ENCODE measurements at regions not wholly inside any gene's neighbourhood (a gene's known extent, or its start where the extent isn't known, plus 50 kb on each side); places are given as distances from the start of the nearest gene placed in this dataset.

DNA sequence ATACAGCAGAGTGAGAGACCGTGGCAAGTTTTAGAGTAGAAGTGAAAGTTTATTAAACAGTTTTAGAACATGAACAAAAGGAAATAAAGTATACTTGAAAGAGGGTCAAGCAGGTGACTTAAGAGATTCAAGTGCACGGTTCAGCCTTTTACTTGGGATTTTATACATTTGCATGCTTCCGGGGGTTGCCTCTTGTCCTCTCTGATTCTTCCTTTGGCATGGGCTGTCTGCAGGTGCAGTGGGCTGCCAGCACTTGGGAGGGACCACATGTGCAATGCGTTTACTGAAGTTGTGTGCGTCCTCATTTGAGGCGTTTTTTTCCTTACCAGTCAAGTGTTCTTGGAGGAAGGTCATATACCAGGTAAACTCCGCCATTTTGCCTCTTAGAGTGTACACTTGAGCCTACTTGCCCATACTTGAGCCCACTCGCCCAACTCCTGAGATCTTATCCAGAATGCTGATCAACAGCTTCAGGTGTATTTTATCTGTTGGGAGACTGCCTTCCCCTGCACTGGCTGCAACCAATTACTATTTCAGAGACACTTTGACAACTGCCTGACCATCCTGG lies 195.2 kb downstream of the IRX5 start:
- no peak for DNase-seq

DNA sequence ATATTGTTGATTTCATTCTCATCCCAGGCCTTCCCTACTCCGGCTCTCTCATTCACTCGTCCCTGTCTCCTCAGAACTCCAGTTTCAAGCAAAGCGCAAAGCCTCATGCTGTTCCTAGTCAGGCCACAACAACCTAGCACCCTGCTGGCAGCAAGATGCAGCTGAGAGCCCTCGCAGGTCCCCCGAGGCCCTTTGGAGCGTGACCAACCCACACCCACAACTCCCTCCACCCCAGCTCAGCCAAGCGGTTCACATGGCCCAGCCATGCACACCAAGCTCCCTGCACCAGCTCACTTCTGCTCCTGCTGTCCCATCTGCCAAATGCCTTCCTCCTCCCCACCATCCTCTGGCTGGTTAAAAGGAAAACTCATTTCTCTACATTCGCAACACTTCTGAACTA lies 195.8 kb downstream of the IRX5 start:
- no peak for DNase-seq

DNA sequence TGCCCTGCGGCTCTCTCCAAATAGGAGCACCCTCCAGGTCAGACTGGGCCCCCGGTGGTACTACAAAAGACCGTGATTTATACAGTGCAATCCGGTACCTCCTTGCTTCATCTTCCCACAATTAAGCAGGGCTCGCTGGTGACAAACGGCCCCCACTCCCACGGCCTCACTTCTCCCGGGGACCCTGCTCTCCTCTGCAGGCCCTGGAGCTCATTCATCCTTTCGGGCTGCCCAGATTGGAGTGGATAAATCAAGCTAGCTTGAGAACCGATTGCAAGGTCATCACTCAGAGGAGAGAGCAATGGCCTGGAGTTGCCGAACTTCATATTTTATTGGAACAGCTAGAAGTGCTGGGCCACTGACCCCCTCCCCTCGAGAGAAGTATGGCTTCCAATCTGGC lies 193.5 kb upstream of the IRX6 start:
- DNase-seq: no peak

DNA sequence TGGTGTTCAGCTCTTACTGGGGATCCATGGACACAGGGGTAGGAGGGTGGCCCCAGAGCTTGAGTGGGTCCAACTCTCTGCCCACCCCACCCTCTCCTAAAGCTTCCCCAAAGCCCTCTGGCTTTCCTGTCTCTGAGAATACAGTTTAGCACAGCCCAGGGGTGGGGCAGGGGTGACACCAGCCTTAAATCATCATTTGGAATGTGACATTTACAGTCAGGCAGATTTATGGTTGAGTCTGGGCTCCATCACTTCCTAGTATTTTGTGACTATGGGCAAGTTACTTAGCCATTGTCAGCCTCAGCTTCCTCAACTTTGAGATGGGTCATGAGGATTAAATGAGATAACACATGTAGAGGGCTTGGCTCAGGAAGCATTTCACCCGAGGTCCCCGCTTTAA lies 193.1 kb upstream of the IRX6 start:
- DNase-seq: no peak

DNA sequence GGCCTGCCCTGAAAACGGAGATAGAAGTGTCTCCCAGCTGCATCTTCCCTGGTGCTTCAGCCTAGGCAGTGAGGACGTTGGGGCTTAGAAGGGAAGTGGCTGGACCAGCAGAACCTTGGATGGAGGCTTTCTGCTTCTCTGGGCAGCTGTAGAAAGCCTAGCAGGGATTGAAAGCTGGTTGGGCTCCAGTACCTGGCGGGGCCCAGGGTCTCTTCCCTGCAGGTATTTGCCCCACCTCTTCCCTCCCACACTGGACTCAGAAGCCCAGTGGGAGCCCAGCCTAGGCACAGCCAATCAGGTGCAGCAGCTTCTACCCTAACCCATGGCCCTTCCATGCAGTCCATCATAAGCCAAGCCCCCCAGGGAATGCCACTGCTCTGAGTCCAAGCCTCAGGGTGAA lies 190.3 kb upstream of the IRX6 start:
- DNase-seq: no peak

DNA sequence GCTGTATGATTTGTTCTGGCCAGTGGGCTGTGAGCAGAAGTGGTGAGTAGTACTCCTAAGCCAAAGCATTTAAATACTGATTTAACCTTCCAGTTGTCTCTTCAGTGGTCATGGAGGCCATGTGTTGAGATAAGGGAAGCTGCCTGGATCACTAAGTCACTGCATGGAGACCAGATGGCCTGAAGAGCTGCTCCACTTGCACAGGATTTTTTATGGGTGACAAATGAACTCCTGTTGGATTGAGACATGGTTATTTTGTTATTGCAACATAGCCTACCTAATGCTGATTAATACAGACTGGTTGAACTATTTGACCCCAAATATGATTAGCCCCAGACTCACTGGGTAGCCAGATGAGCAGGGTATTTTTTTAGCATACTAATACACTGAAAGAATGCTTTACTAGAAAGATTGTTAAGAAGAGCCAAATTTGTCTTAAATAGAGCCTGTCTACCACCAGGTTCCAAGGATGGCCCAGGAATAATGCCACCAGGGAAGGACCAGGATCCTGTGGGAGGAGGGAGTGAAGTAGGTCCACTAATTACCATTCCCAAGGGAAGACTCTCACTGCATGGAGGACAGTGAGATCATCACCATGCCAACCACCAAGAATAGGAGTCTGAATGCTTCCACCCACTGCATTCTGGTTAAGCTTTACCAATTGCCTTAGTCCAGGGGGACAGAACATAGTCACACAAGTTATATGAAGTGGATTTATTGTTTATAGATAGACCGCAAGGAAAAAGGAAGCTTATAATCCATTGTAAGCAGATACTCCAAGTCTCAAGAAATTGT lies 187.4 kb upstream of the IRX6 start:
- no peak for DNase-seq

DNA sequence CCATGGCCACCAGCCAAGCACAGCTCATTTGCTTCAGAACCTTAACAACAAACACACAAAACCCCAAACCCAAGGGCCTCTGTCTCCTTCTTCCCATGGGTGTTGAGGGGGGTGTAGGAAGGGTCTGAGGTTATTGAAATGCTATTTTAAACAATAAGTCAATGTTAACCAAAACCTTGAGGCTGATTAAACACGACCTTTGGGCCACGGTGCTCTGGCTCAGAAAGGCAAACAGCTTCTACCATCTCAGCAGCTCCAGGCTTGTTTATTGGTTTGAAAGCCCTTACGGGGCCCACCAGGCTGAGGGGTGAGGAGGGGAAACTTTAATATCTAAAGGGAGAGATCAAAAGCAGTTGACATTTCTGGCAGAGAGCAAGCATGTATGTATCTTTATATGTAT lies 185.7 kb upstream of the IRX6 start:
- DNase-seq: no peak

DNA sequence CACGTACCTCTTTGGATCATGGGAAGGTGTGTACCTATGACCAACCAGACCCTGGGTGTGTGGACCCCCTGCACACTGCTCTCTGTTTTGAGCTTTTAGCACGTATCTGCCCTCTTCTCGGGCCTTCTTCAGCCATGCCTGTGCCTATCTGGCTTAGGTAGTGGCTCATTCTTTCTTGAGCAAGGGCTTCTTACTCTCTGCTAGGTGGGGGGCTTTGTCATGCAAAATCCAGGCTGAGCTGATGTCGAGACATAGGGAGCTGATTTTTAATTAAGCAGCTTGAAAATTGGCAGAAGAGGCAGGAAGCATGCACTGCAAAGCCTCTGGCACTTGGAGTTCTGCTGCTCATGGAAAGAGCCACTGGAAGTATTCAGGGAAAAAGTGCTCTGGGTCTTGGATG lies 181.6 kb upstream of the IRX6 start:
- DNase-seq: no peak

DNA sequence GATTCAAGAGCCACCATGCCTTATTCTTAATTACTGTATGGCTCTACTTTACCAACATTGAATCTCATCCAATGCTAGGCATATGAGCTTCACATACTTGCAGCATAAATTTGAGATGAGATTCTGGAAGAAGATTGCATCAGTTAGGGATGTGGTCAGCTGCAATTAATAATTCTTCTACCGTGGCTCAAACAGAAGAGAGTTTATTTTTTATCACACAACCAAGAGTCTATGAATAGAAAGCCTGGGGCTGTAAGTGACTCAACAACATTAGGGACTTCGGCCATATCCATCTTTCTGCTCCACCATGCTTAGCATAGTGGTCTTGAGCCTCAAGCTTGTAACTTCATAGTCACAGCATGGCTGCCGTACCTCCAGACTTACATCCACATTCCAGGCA lies 179.4 kb upstream of the IRX6 start:
- DNase-seq: no peak

DNA sequence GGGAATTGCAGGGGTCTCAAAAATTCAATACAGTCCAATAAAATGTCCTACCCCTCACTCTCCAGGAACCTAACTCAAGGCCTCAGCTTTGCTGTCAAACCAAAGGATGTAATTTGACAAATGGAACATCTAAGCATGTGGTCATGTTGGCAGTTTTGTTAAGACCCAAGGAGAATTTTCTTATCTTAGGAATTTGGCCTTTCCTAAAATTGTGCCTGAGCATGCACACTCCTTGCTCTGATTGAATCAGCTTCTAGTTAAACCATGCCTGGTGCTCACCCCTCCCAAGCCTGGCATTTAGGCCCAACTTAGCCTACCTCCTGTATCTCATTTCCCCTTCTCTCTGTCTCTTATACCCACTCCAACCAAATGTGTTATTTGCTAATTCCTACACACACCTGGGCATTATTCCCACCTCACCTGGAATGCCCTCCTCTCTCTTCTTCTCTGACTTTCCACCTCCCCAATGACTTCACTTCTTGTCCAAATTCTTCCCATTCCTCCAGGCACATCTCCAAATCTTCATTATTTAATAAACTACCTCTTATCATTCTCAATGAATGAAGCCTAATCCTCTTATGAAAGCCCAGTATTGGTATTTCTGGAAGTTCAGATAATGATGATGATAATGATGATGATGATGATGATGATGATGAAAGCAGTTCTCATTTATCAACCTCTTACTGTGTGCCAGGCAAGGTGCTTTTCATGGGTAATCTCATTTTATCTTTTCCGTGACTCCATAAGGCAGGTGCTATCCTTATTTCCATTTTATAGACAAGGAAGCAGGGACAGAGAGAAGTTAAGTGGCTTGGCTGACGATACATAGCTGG lies 178.0 kb upstream of the IRX6 start:
- DNase-seq: no peak

DNA sequence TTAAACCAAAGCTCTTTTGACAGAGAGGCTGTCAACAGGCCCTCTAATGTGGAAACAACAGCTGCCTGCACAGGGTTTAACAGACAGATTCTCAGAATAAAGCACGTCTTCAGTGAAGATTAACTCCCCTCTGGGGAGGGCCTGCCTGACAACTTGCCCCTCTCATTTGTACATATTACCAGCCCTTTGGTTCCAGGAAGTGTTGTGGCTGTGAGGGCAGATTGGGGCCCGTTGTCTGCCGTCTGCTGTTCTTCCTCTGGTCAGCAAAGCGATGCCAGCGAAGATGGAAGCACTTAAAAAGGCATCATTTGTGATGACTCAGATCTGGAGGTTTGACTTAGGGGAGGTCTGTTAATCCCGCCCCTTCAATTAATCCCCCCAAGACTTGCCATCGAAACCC lies 177.0 kb upstream of the IRX6 start:
- no peak for DNase-seq

DNA sequence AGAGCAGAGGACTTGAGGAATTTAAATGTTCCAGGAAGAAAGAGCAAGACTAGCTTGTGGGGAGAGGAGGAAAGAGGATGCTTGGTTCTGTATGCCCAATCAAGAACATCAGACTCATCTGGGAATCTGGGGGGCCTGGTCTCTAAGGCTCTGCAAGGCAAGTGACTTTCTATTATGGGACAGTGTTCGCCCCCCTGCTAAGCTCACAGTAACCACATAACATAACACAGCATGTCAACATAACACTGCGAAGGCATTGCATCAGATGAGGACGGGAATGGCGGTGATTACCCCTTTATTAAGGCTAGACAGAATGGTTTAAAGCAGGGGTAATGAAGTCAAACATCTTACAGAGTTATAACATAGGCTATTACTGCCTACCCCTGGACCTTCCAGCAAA lies 176.6 kb upstream of the IRX6 start:
- DNase-seq: no peak

DNA sequence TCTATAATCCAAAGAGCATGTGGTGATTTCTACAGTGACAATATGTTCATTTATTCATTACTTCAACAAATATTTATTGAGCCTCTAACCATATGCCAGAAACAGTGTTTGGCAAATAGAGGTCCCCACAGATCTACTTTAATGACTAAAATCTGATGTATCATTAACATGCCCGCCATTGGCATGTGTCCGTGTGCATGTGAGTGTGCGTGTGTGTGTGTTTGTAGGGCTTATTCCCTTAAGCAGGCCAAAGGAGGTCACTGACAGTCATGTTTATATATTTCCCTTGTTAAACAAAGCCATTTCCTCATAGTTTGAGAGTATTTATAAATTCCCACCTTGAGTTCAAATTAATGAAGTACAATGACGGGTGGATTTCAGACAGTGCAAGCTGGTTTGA lies 174.4 kb upstream of the IRX6 start:
- DNase-seq: no peak

DNA sequence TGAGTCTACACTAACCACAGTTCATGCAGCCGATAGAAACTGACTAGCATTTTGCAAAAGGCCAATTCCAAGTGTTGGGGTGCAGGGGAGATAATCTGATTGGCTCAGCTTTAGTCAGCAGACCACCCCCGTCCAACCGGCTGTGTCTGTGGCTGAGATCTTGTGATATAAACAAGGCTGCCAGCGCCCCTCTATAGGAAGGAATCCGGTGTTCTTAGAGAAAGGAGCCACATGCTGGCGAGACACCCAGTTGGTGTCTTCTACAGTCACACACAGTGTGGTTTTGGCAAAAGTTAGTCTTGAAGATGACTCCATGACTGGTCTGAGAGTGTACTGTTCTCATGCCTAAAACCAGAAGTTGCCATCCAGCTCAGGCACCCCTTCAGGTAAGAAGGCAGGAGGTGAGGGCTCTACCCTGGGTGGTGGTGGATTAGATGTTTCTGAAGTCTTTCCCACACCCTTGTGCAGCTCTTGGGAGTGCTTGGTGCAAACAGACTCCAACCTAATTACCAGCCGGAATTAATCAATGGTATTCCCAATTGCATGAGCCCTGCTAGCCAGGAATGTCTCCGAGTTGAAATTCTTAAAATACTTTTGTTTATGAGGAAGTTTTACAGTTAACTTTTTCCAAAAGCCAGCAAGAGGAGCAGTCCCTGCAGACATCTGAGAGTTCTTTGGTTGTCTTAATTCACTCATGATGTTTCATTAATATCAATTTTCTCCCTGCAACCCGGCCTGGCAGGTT lies 172.3 kb upstream of the IRX6 start:
- DNase-seq: no peak

DNA sequence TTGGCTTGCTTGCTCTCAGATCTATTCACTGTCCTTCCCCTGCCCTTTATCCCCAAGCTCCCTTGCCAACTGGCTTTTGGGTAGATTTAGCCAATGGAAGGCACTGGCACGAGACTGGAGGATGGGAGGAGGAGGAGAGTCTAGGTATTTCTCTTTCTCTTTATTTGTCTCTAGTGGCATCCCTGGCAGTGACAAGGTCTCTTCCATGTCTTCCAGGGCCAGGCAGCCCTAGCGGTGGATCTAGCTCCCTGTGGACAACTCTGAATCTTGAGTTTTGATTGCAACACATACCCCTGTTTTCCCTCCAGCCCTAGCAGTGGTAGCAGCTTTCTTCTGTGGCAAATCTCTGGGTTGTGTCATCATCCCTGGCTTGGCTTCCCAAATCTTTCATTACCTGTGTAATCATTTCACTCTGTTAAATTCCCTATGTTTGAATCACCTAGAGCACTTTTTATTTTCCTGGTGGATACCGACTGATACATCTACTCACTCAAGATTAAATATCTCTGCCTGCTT lies 171.1 kb upstream of the IRX6 start:
- DNase-seq: no peak

DNA sequence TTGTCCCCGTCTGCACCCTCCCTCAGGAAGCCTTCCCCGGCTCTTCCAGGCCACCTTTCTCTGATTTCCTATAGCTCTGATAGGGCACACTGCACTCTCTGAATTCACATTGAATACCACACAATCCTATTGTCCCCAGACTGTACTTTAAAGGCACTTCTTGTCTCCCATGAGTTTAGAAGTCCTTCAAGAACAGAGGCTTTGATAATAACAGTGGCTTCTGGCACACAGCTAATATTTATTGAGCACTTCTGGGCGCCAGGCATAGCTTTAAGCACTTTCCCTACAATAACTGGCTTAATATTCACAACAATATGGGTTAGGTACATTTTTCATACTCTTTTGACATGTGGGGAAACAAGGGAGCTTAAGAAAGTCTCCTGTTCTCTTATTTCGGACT lies 169.7 kb upstream of the IRX6 start:
- DNase-seq: no peak

DNA sequence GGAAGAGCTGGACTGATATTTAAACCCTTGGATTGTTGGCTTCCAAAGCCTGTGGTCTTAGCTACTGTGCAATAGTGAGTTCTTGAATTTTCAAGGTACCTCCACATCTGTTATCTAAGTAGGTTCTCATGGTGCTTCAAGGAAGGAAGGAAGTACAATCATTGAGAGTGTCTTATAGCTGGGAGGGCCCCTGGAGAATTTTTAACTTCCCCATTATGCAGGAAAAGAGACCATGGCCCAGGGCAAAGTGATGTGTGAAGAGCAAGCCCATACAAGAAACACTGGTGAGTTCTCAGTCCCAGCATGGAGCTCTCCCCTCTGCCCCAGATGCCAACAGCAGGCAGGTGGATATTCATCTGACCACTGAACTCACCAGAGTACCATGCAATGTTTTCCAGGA lies 169.0 kb upstream of the IRX6 start:
- DNase-seq: no peak

DNA sequence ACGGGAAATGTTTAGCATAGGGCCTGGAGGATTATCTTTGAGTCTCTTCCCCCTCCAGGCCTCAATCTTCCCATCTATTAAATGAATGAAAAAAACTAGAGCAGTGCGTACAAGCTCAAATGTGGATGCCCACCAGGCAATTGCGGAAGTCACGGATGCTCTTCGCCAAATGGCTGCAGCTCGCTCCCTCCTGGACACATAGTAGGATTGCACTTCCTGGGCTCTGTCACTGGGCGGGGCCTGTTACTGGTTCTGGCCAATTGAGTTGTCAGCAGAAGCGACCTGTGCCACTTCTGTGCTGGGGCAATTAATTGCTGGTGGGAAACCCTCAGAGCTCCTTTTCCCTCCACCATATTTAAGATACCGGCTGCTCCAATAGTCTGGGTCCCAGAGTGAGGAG lies 168.2 kb upstream of the IRX6 start:
- no peak for DNase-seq

DNA sequence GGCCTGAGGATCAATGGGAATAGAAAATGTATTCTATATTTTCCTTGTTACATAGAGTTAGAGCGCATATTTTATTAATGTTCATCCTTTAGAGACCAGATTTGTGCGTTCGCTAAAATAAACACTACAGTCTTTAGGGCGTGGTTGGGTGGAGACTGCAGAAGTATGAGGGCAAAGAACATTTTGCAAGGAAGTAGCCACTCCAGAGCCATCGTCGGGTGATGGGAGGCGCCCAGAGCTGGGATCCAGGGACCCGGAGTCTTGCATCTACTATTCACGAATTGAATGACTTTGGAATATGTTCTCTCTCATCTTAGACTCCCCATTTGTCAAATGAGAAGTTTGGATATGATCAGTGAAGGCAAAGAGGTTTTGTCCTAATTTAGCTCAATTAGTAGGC lies 154.2 kb upstream of the IRX6 start:
- no peak for DNase-seq

DNA sequence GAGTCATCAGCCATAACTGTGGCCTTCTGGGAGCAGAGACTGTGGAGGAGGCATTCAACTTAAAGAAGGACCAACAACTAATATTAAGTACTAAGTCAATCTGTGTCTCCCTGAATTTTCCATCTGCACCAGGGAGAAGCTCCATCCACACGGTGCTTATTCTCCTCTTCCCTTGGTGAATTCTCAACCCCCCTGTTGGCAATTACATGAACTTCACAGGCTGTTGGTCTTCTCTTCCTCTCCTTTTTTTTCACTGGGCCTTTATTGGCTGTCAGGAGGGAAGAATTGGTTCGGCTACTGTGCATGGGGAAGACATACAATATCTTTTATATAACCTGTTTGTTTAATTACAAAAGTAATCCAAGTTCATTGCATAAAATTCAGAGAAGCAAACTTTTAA lies 152.8 kb upstream of the IRX6 start:
- no peak for DNase-seq

DNA sequence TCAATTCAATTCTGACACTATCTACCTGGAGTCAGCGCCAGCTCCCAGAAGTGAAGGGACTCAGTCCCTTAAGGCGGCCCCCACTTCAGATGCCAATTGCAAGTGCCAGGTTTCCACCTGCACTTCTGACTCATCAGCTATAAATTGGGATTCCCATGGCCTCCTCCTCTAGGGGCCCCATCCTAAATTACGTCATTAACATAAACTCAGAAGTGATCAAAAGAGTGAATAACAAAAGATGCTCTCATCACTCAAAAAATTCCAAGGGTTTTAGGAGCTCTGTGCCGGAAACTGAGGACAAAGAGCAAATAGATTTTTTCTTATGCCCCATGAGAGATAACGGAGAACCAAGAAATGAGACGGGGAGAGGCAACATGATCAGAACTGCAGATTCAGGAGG lies 148.6 kb upstream of the IRX6 start:
- no peak for DNase-seq

DNA sequence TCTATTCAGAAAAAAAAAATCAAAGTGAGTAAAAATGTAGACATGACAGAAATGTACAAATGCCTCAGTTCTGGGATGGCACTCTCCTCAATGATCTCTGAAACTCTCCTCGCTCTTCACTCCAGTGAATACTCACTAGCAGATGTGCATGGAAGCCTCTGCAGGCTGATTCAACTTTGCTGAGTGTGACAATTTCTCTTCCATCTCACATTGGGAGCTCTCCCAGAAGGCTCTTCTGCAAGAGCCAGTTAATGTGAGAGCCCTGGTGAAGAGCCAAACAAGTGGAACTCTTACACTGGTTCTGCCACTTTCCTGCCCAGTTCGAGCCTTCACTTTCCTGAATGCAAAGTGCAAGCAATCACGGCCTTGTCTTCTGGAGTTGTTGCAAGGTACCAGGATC lies 147.1 kb upstream of the IRX6 start:
- no peak for DNase-seq

DNA sequence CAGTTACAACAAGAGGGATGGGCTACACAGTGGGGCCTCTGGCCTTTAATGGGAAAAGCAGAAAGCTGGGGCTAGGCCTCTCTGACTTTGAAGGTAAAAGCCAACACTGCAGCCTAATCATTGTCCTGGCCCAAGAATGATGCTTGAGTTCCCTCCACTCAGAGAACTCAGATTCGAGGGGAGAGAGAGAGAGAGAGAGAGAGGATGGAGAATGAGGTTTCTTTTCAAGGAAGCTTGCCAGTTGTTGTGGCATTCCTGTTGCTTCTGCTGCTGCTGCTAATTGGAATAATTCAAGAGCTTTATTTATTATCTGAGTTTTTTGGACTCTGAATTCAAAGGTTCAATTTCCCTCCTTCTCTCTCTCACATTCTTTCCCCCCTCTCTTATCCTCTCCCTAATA lies 144.6 kb upstream of the IRX6 start:
- DNase-seq: no peak
